Stimulated activated CD8-positive, alpha-beta memory T cell treated with anti-CD3 and anti-CD28 coated beads, Interleukin-15, amount 100 ng/mL, for 48 hours (primary cell): ENCODE measurements at regions not wholly inside any gene's neighbourhood (a gene's known extent, or its start where the extent isn't known, plus 50 kb on each side); places are given as distances from the start of the nearest gene placed in this dataset.

Experiments
- DNase-seq, 2 donors: peaks; one replicate each; pipeline ENCODE4 v3.0.0-alpha.2; 2020; ENCODE audit warnings: low read depth in 2 of 2

GRCh38 chr17:77488531-77489238 is 347.9 kb downstream of the SEC14L1 start:
- no peak for DNase-seq

GRCh38 chr17:77489239-77489892 is 348.6 kb downstream of the SEC14L1 start:
- no peak for DNase-seq

GRCh38 chr17:77489893-77490255 is 349.1 kb downstream of the SEC14L1 start:
- DNase-seq: no peak

- no peak for DNase-seq
Observed at GRCh38 chr17:77490361-77491183, 349.8 kb downstream of the SEC14L1 start.

GRCh38 chr17:77491921-77492445 is 351.2 kb downstream of the SEC14L1 start:
- DNase-seq: no peak

- DNase-seq: no peak
Observed at GRCh38 chr17:77492446-77493237, 351.9 kb downstream of the SEC14L1 start.

- no peak for DNase-seq
Observed at GRCh38 chr17:77493238-77493820, 352.6 kb downstream of the SEC14L1 start.

- no peak for DNase-seq
Observed at GRCh38 chr17:77493901-77494663, 353.3 kb downstream of the SEC14L1 start.

GRCh38 chr17:77494664-77495435 is 354.1 kb downstream of the SEC14L1 start:
- peak; percentile 49 for DNase-seq

GRCh38 chr17:77495575-77495974 is 354.8 kb downstream of the SEC14L1 start:
- no peak for DNase-seq

- no peak for DNase-seq
Observed at GRCh38 chr17:77496401-77496801, 355.6 kb downstream of the SEC14L1 start.

- DNase-seq: no peak
Observed at GRCh38 chr17:77496831-77497577, 356.2 kb downstream of the SEC14L1 start.

GRCh38 chr17:77497578-77497934 is 356.8 kb downstream of the SEC14L1 start:
- no peak for DNase-seq

- no peak for DNase-seq
Observed at GRCh38 chr17:77498091-77498741, 357.4 kb downstream of the SEC14L1 start.

GRCh38 chr17:77498791-77499698 is 358.3 kb downstream of the SEC14L1 start:
- DNase-seq: no peak

- no peak for DNase-seq
Observed at GRCh38 chr17:77499699-77500435, 359.1 kb downstream of the SEC14L1 start.

- DNase-seq: no peak
Observed at GRCh38 chr17:77501101-77501566, 360.4 kb downstream of the SEC14L1 start.
